NCI-H524 treated with DMSO at 0.1 percent for 48 hours (cell line): ENCODE measurements at regions not wholly inside any gene's neighbourhood (a gene's known extent, or its start where the extent isn't known, plus 50 kb on each side); places are given as distances from the start of the nearest gene placed in this dataset.
"Not testable (repeated sequence)": the region's sequence is repeated elsewhere in the genome, so short reads cannot be mapped to it uniquely, and the experiment has no call there.

ENCODE experiments used
- DNase-seq: peaks from one replicate; lab custom pipeline; 2025; lab: John Stamatoyannopoulos, UW

DNA sequence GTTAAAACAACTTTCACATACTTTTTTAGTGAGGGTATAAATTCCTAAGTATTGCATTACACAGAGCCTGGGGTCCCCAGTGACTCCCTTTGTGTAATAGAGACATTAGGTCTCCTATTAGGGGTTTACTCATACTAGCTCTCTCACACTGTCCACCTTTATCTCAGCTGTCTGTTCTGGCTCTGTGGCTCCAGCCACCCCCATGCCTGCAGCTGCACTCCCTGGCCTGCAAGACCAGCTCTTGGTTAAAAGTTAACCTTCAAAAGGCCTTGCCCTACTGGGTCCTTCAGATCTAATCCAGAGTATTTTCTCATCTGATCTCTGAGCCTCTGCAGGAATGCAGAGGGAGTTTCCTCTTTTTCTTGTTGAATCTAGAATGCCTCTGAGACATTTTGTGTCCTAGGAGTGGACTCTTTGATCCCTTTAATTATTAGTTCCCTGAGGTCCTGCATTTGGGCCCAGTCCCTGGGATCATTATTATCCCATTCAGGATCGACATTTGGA, 280.9 kb downstream of the PYDC2 start:
- DNase-seq, result not testable (repeated sequence)

DNA sequence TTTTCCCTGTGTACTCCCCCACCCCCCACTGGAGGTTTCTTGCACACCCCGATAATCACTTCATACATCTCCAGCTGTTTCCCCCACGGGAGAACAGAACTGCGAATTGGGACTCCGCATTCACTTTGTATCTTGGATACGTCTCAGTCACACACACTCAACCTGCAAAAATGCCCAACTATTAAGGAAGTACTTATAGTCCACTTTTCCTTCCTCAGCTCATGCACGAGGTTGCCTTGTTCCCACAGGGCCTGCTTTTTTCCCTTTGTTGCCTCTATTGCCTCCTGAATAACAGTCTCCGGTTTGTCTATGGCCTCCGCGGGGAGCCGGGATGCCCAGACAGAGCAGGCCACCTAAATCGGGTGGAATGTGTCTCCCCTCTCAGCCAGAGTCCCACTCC, 282.3 kb downstream of the PYDC2 start:
- no peak for DNase-seq

DNA sequence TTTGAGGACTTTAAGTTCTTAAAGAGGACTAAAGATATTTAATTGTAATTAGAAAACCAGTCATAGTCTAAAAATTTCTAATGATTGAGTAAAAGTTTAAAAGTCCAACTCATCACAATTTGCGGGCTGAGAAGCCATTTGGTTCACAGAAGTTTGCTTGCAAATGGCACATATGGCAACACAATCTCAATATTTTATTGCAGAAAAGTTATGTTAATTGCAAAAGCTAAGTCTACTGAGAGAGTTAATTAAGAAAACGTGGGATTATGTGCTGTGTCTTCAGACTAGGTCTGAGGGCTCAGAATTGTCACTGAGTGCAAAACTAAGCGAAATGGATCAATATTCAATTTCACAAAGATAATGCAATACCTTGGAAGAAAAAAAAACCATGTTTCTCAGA, 289.7 kb downstream of the PYDC2 start:
- no peak for DNase-seq

DNA sequence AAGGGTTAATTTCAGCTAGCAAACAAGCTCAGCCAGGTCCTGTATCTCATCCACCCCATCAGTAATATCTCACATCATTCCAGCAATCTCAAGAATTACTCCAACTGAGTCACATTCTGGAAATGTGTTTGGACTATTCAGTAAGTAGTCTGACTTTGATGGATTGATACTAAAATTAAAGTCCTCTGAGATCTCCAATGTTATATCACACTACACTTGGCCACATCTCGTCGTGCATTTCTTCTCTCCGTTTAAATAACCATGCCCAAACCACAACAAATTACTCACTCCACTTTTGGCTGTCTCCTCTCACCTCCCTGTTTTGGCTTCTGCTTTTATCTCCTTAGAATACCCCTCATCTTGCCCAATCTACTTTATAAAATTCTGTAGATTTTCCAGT, 292.2 kb downstream of the PYDC2 start:
- DNase-seq, result no peak

DNA sequence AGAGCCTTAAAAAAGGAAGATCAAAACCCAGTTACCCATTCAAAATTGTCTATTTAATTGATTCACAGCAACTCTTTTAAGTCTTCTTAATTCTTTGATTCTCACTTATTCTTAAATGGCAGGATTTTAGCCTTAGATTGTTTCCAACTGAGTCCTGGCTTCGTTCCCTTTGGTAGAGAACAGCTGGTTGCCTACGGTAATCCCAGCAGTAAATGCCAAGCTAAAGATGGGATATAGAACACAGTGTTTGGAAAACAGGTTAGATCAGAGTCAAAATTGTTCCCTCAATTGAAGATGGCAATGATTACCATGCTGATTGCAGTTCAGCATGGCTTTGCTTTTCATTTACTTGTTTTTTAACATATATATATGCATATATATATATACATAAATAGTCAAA, 300.9 kb downstream of the PYDC2 start:
- DNase-seq, result no peak

DNA sequence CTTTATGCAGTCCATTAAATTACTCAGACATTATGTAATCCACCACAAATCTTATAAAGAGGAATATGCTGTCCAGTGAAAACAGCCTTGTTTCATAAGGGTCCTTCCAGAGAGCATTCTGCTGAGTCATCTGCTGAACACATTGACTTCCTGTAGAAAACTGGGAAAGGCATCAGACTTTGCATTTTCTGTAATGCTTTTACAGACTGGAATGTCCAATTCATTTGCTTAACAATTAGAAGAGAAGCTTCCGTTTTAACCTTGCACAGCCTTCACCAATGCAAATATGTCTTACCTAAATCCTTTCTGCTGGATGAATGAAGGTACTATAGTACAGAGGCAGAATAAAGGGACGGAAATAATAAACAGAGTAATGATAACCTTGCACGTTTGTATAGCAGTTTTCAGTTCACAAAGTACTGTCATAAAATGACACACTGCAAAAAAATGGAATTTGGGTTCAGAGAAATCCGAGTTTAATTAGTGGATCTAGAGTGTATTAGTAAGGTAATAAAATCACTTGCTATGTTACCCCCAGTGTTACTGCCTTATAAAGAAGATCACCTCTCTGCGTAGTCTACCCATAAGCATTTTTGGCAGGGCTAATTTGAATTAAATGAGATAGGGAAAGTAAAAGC, 301.5 kb downstream of the PYDC2 start:
- no peak for DNase-seq

DNA sequence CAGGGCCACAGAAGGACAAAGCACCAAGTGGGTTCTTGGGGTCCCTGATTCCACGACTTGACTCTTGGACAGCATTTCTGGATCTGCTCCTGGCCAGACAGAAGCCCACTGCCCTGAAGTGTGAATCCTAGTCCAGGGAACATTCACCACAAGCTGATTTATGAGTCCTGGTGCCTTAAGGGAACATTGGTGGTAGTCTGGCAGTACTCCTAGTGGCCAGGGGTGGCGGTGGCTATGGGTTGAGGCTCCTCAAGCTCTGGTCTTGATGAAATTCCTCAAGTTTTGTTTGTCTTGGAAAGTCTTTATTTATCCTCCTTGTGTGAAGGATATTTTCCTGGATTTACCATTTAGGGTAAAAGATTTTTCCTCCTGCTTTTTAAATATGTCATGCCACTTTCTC, 307.5 kb downstream of the PYDC2 start:
- DNase-seq, result no peak

DNA sequence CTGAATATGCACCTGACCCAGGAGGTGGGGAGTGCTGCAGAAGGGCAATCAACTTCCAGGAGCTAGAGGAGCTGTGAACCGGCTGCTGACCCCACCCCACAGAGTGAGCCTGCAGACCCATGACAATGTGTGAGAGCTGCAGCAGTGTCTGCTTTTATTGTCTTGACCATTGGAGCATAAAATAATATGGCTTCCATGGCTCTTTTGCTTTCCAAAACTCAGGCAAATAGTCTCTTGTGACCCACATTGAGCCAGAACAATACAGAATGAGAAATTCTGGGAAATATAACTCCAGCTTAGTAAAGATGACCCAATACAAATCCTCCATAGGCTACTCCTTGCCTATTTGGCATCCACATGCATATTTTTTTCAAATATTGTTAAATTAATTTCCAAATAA, 309.6 kb downstream of the PYDC2 start:
- no peak for DNase-seq

DNA sequence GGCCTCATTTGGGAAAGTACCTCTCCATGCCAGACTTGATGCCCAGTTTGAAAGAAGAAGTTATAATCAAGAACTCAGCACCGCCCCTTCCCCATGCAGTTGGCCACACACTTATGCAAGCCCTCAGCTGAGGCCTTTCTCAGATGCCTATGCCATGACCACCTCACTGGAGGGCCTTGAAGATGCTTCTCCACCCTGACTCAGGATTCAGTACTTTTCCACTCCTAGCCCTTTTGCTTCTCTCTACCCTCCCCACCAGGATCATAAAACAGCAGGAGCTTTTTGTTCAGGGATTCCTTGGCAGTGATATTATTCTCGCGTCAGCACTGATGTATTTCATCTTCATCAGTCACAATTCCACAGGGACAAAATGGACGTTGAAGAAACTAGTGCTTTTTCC, 313.5 kb downstream of the PYDC2 start:
- DNase-seq, result no peak

DNA sequence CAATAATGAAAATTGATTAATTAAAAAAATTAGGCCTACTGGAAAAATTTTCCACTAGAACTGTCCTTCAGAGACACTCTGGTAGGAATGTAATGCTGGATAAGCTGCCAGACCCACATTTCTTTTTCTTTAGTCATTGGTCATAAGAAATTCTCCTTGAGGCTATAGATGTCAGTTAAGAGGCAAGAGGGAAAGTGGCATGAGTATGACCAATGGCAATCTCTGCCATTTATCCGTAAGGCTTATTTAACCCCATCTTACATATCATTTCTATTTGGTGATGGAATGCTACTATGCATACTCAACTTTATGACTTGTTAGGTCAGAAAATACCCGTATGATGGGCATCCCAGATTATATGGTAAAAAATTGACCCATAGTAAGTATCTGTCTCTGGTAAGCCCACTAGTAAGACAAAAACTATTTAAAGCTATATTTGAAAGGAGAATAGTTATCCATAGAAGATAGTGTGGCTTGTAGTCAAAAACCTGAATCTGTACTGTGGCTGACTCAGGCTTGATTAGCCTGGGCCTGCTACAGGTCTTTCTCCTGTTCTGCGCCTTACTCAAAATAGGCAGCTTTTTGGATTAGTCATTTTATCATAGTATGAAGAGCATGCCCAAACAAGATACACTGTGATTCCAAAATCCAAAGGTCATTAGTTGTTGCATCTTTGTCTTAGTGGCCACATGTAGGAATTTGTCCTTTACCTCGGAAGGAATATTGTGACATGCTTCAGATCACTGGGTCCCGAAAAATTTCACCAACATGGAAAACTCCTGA, 314.7 kb downstream of the PYDC2 start:
- DNase-seq, result no peak

DNA sequence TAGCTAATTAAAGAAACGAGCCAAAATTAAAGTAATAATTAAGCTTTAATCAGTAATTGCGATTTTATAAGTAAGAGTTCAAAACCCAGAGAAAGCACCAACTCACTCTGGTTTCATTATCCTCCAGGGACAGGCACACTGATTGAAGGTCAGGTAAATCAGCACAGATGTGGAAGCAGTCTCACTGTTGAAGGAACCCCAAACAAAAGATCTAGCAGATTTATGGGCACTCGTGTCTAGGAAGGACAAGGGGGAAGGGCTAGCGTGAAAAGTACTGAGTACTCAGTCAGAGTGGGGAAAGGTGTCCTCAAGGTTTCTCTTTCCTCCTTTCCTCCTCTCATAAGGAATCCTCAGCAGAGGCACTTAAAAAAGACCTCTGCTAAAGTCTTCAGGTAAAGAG, 320.1 kb downstream of the PYDC2 start:
- DNase-seq, result no peak

DNA sequence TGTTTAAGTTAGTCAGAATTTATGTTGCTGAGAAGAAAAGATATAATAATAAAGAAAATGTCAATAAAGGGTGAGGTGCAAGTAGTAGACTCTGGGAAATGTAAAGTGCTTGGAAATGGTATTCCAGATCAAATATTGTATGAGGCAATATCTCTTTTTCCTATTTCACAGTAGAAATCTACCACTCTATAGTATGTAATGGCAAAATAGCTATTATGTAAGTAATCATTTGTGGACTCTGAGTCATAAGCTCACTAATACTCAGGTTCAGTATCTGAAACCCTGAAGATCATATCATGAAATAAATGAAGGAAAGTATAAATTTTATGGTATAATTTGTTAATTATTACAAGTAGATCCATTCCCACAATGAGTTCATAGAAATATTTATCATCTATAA, 322.1 kb downstream of the PYDC2 start:
- DNase-seq, result no peak

DNA sequence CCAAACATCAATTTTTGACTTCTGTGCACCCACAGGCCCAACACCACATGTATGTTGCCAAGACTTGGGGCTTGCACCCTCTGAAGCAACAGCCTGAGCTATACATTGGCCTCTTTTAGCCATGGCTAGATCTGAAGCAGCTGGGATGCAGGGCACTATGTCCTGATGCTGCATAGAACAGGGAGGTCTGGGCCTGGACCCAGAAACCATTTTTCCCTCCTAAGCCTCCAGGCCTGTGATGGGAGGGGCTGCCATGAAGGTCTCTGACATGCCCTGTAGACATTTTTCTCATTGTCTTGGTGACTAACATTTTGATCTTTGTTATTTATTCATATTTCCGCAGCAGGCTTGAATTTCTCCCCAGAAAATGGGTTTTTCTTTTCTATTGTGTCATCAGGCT, 330.0 kb downstream of the PYDC2 start:
- DNase-seq, result no peak

DNA sequence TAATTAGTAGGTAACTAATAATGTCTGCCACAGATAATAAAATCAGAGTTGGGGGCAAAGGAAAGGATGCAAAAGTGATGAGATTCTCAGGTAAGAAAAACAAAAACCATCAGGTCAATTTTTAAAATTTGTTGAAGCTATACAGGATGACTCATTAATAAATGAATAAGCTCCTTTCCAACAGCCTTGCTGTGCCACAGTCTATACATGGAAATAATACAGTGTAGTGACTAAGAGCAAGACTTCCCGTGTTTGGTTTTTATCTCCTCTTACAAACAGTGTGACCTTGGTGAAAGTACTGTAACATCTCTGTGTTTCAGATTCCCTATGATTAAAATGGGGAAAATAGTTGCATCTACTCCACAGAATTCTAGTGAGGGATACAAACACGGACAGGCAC, 331.6 kb downstream of the PYDC2 start:
- DNase-seq, result no peak

DNA sequence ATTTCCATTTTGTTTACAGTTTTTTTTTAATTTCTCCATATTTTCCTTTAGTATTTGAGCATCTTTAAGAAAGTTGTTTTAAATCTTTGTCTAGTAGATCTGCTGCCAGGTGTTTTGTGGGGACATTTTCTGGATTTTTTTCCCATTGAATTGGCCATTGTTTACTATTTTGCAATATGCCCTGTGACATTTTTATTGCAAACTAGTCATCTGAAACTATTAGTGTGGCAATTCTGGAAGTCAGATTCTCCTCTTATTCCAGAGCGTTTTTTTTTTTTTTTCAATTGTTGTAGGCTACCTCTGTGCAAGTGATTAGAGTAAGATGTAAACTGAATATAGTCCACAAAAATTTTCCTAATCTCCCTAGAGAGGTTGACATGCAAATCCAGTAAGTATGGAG, 334.2 kb downstream of the PYDC2 start:
- no peak for DNase-seq

DNA sequence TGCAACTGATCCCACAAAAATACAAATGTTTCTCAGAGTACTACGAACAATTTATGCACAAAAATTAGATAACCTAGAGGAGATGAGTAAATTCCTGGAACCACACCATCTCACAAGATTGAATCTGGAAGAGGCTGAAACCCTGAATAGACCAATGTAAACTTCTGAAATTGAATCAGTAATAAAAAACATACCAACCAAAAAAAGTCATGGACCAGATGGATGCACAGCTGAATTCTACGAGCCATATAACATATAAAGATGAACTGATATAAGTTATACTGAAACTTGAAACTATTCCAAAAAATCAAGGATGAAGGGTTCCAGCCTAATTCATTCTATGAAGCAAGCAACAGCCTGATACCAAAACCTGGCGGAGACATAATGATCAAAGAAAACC, 336.3 kb downstream of the PYDC2 start:
- DNase-seq, result no peak

DNA sequence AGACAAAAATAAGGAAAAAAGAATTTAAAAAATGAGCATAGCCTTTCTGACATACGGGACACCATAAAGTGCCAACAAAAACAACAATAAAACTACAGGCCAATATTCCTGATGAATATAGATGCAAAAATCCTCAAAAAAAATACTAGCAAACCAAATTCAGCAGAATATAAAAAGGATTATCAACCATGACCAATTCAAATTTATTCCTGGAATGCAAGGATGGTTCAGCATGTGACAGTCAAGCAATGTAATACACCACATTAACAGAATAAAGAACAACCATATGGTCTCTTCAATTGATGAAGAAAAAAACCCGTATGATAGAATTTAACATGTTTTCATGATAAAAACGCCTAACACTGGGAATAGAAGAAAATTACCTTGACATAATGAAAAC, 341.7 kb downstream of the PYDC2 start:
- DNase-seq, result no peak

DNA sequence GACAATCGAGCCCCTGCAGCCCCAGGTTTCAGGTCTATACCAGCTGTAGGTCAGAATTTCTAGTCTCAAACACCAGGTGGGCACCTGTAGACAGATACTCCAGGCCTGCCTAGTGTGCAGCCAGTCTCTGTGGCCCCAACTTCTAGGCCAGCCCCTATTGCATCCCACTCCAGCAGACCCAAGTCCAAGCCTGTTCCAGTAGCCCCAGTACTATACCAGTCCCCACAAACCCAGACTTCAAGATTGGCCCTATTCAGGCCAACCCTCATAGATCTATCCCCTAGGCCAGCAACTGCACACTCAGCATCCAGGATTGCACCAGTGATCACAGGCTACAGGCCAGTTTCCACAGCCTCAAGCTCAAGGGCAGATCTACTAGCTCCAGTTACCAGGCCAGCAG, 344.0 kb downstream of the PYDC2 start:
- no peak for DNase-seq

DNA sequence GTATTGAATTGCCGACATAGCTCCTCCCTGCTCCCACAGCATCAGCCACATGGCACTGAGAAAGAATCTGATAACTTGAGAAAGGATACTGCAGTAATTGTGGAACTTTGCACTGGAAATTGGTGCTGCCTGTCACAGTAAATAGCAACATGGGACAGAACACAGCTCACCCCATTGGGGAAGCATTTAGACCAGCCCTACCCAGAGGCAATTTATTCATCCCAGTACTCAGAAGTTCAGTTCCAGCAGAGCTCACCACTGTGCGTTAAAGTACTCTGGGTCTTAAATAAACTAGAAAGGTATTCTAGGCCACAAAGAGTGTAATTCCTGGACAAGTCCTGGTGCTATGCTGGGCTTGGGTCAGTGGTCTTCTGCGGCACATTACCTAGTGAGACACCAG, 347.1 kb downstream of the PYDC2 start:
- DNase-seq, result no peak

DNA sequence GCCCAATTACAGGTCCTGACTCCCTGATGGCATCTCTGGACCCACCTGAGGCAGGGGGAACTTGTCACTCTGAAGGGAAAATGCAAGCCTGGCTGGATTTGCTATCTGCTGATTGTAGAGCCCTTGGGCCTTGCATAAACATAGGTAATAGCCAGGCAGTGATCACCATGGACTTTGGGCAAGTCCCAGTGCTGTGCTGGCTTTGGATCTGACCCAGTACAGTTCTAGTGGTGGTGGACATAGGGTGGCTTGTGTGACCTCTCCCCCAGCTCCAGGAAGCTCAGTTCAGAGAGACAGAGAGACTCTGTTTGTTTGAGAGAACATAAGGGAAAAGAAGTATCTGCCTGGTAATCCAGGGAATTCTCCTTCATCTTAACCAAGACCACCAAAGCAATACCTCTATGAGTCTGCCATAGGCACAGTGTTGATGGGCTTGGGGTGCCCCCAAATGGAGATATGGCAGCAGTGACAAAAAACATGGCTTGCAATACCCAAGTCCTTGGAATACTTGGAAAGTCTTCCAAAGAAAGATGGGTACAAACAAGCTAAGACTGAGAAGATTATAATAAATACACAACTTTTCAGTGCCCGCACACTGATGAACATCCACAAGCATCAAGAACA, 348.5 kb downstream of the PYDC2 start:
- no peak for DNase-seq

DNA sequence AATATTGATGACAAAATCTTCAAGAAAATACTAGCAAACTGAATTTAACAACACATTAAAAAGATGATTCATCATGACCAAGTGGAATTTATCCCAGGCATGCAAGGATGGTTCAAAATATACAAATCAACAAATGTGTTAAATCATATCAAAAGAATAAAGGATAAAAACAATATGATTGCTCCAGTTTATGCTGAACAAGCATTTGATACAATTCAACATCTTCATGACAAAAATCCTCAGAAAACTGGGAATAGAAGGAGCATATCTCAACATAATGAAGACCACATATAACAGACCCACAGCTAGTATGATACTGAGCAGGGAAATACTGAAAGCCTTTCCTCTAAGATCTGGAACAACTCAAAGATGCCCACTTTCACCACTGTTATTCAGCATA, 352.3 kb downstream of the PYDC2 start:
- no peak for DNase-seq

DNA sequence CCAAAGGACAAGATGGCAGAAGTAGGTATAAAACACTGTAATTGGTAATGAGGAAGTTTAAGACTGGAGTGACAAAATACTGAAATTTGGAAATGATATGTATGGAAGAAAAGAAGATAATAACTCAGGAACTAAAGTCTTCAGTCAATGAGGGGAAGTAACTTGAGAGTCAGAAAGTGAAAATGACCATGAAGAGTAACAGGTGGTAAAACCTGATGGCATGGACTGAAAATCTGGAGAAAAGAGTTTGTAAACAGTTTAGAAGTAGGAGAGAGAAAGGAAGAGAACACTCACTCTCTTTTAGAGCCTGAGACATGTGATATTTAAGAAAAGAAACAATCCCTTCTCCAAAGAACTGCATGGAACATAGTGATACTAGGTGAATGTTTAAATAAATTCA, 387.9 kb downstream of the PYDC2 start:
- no peak for DNase-seq

DNA sequence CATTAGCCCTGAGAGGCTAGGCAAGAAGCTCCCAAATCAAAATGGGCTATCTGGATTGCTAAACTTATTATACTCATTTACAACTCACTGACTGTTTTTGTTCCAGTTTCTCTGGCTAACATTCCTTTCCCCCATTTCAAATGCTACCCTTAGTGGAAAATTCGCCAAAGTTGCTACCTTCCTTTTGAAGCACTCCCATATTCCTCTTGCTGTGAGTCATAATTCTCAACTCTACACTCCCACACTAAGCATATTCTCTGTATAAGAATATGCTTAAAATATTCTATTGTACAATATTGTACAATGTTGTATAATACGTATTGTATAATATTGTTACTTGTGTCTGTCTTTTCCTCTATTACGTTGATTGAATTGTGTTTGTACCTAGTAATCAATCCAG, 398.6 kb downstream of the PYDC2 start:
- no peak for DNase-seq
